CD8-positive, alpha-beta memory T cell (primary cell): ENCODE measurements at regions not wholly inside any gene's neighbourhood (a gene's known extent, or its start where the extent isn't known, plus 50 kb on each side); places are given as distances from the start of the nearest gene placed in this dataset.

Experiments used
- CTCF ChIA-PET: fragments of 350-600 bp; sonication (Branson Sonifier 250); formaldehyde crosslinking; loops from one replicate; lab custom pipeline; 2021; ENCODE audit warnings: antibody characterized with exemption; lab: Charles Lee
- POLR2A ChIA-PET: fragments of 350-600 bp; sonication (Branson Sonifier 250); formaldehyde crosslinking; loops from one replicate; lab custom pipeline; 2021; ENCODE audit warnings: antibody characterized with exemption; lab: Charles Lee
- DNase-seq, 5 donors: peaks; one replicate each; pipeline versions ENCODE4 v3.0.0 to v3.0.0-alpha.2; 2020 to 2022; ENCODE audit warnings: mixed read lengths in 1 of 5
- H3K27ac ChIP-seq: one replicate; pipeline ENCODE4 v1.7.0; 2013; ENCODE audit warnings: low read depth, mild to moderate bottlenecking, low read length, moderate library complexity
- H3K27me3 ChIP-seq: 2 replicates; pipeline ENCODE4 v1.7.0; 2013; ENCODE audit warnings: low read length, mild to moderate bottlenecking; ENCODE audit not compliant: insufficient read depth, poor library complexity, severe bottlenecking
- H3K36me3 ChIP-seq: 2 replicates; pipeline ENCODE4 v1.7.0; 2013; ENCODE audit warnings: mild to moderate bottlenecking, low read length, moderate library complexity; ENCODE audit not compliant: insufficient read depth
- H3K4me1 ChIP-seq: 2 replicates; pipeline ENCODE4 v1.7.0; 2013; ENCODE audit warnings: mild to moderate bottlenecking, low read length, moderate library complexity; ENCODE audit not compliant: insufficient read depth
- H3K4me3 ChIP-seq: 2 replicates; pipeline ENCODE4 v1.7.0; 2013; ENCODE audit warnings: mild to moderate bottlenecking, low read length
- H3K9me3 ChIP-seq: 2 replicates; pipeline ENCODE4 v1.7.0; 2013; ENCODE audit warnings: mild to moderate bottlenecking, low read length
- H3K27ac Mint-ChIP-seq, 8 donors: one replicate each; pipeline ENCODE4 v1.8.0; 2020 to 2021; ENCODE audit warnings: mixed read lengths in 8 of 8, mild to moderate bottlenecking in 6 of 8, inconsistent platforms in 3 of 8, moderate library complexity in 3 of 8
- H3K27me3 Mint-ChIP-seq, 2 donors: one replicate each; pipeline ENCODE4 v1.8.0; 2020 to 2021; ENCODE audit warnings: mixed read lengths in 2 of 2, mild to moderate bottlenecking in 1 of 2, moderate library complexity in 1 of 2
- H3K36me3 Mint-ChIP-seq, 3 donors: one replicate each; pipeline ENCODE4 v1.8.0; 2020 to 2021; ENCODE audit warnings: mixed read lengths in 3 of 3, inconsistent platforms in 1 of 3, mild to moderate bottlenecking in 1 of 3
- H3K4me1 Mint-ChIP-seq, 3 donors: one replicate each; pipeline ENCODE4 v1.8.0; 2020 to 2021; ENCODE audit warnings: mixed read lengths in 3 of 3, inconsistent platforms in 1 of 3, mild to moderate bottlenecking in 1 of 3
- H3K4me3 Mint-ChIP-seq, 7 donors: one replicate each; pipeline ENCODE4 v1.8.0; 2020 to 2021; ENCODE audit warnings: mixed read lengths in 7 of 7, mild to moderate bottlenecking in 6 of 7, moderate library complexity in 4 of 7, inconsistent platforms in 2 of 7
- H3K9me3 Mint-ChIP-seq, 5 donors: one replicate each; pipeline ENCODE4 v1.8.0; 2020 to 2022; ENCODE audit warnings: mixed read lengths in 5 of 5, mild to moderate bottlenecking in 3 of 5, moderate library complexity in 2 of 5, inconsistent platforms in 1 of 5

GRCh38 chr13:80400164-80400864 lies 59.4 kb upstream of the SPRY2 start:
- no peaks in the 10 kb centered on the region for H3K4me1 ChIP-seq
- H3K9me3 ChIP-seq, result no peaks in the 10 kb centered on the region
- H3K27ac Mint-ChIP-seq, result peak overlapping the region; percentile 8 to 64 (median 54)
- peaks cover 0 to 16% (median 0%) of the 10 kb centered on the region in 3 donors for H3K36me3 Mint-ChIP-seq
- no peaks in the 10 kb centered on the region for H3K27me3 Mint-ChIP-seq
- no peaks in the 10 kb centered on the region for H3K27me3 ChIP-seq
- CTCF ChIA-PET, result interaction anchor here (1.4 kb wide), 1 partner anchor 12 kb away, joined by 4 read pairs; no protein-coding TSS in a partner anchor
- POLR2A ChIA-PET, result no interaction called here
- H3K4me3 Mint-ChIP-seq, result peak overlapping the region; percentile 57 to 73 (median 70)
- H3K9me3 Mint-ChIP-seq, result peaks cover 11 to 14% (median 12%) of the 10 kb centered on the region in 5 donors
- H3K4me3 ChIP-seq, result no peak overlapping the region
- H3K27ac ChIP-seq, result no peak overlapping the region
- H3K36me3 ChIP-seq, result no peaks in the 10 kb centered on the region
- peak in 1 of 5 donors; percentile 12 for DNase-seq
- H3K4me1 Mint-ChIP-seq, result peaks cover 32 to 45% (median 44%) of the 10 kb centered on the region in 3 donors

- DNase-seq, result peak in 2 of 5 donors; percentile 24 to 49
- H3K9me3 Mint-ChIP-seq, result peaks cover 7 to 12% (median 9%) of the 10 kb centered on the region in 5 donors
- Histone ChIP-seq H3K4me1 (no peaks in the 10 kb centered on the region), H3K27me3 (no peaks in the 10 kb centered on the region), H3K27ac (no peak overlapping the region), H3K9me3 (no peaks in the 10 kb centered on the region), H3K4me3 (no peak overlapping the region), H3K36me3 (no peaks in the 10 kb centered on the region)
- no peaks in the 10 kb centered on the region for H3K27me3 Mint-ChIP-seq
- H3K36me3 Mint-ChIP-seq, result peaks cover 0 to 17% (median 0%) of the 10 kb centered on the region in 3 donors
- peak overlapping the region in 6 of 8 donors; percentile 8 to 95 (median 53) for H3K27ac Mint-ChIP-seq
- ChIA-PET POLR2A (no interaction called here), CTCF (no interaction called here)
- H3K4me3 Mint-ChIP-seq, result peak overlapping the region; percentile 57 to 73 (median 70)
- peaks cover 32 to 45% (median 44%) of the 10 kb centered on the region in 3 donors for H3K4me1 Mint-ChIP-seq
These were observed 58.6 kb upstream of the SPRY2 start for GRCh38 chr13:80399340-80400163.
